BE2C (cell line): ENCODE measurements at regions not wholly inside any gene's neighbourhood (a gene's known extent, or its start where the extent isn't known, plus 50 kb on each side); places are given as distances from the start of the nearest gene placed in this dataset.

Source experiments
- DNase-seq: peaks from one replicate; pipeline ENCODE4 v3.0.0-alpha.2; 2020
- H3K27me3 ChIP-seq: fragments of 250-450 bp; sonication (Bioruptor Pico); 2 replicates; pipeline ENCODE4 v1.5.1; 2020; ENCODE audit warnings: mild to moderate bottlenecking
- H3K36me3 ChIP-seq: fragments of 250-450 bp; sonication (Bioruptor Pico); 2 replicates; pipeline ENCODE4 v1.5.1; 2020; ENCODE audit warnings: mild to moderate bottlenecking
- H3K4me1 ChIP-seq: fragments of 250-450 bp; sonication (Bioruptor Pico); 2 replicates; pipeline ENCODE4 v1.5.1; 2020
- H3K4me3 ChIP-seq: 2 replicates; pipeline ENCODE4 v1.5.1; 2011; ENCODE audit warnings: low read depth, low read length
- H3K9me3 ChIP-seq: fragments of 250-450 bp; sonication (Bioruptor Pico); 2 replicates; pipeline ENCODE4 v1.5.1; 2020
- CTCF ChIP-seq: IDR thresholded peaks from 2 replicates; pipeline ENCODE4 v1.5.1; 2012; ENCODE audit warnings: mild to moderate bottlenecking, low read depth, low read length

GRCh38 chr10:58106211-58107035 lies 161.3 kb downstream of the IPMK start:
- DNase-seq = no peak
- Histone ChIP-seq H3K27me3 (no peaks in the 10 kb centered on the region), H3K4me3 (no peak overlapping the region), H3K4me1 (no peaks in the 10 kb centered on the region), H3K36me3 (no peaks in the 10 kb centered on the region), H3K9me3 (no peaks in the 10 kb centered on the region)
- TF ChIP-seq CTCF = no peak

GRCh38 chr10:58104351-58104751 lies 163.3 kb downstream of the IPMK start:
- no peaks in the 10 kb centered on the region for H3K4me1 ChIP-seq
- no peak overlapping the region for H3K4me3 ChIP-seq
- H3K27me3 ChIP-seq = no peaks in the 10 kb centered on the region
- no peak for TF ChIP-seq CTCF
- no peaks in the 10 kb centered on the region for H3K9me3 ChIP-seq
- DNase-seq = no peak
- H3K36me3 ChIP-seq = no peaks in the 10 kb centered on the region

- TF ChIP-seq CTCF = no peak
- Histone ChIP-seq H3K36me3 (no peaks in the 10 kb centered on the region), H3K4me1 (no peaks in the 10 kb centered on the region), H3K9me3 (no peaks in the 10 kb centered on the region), H3K27me3 (no peaks in the 10 kb centered on the region), H3K4me3 (no peak overlapping the region)
- no peak for DNase-seq
These were observed 164.8 kb downstream of the IPMK start for GRCh38 chr10:58102897-58103296.

GRCh38 chr10:58101682-58102081 lies 166.0 kb downstream of the IPMK start:
- Histone ChIP-seq H3K27me3 (no peaks in the 10 kb centered on the region), H3K4me1 (no peaks in the 10 kb centered on the region), H3K36me3 (no peaks in the 10 kb centered on the region), H3K9me3 (no peaks in the 10 kb centered on the region), H3K4me3 (no peak overlapping the region)
- no peak for TF ChIP-seq CTCF
- no peak for DNase-seq

- Histone ChIP-seq H3K4me3 (no peak overlapping the region), H3K27me3 (no peaks in the 10 kb centered on the region), H3K36me3 (no peaks in the 10 kb centered on the region), H3K9me3 (no peaks in the 10 kb centered on the region), H3K4me1 (no peaks in the 10 kb centered on the region)
- no peak for TF ChIP-seq CTCF
- no peak for DNase-seq
These were observed 172.5 kb downstream of the IPMK start for GRCh38 chr10:58094985-58095718.

- no peak overlapping the region for H3K4me3 ChIP-seq
- H3K4me1 ChIP-seq = no peaks in the 10 kb centered on the region
- no peaks in the 10 kb centered on the region for H3K27me3 ChIP-seq
- no peaks in the 10 kb centered on the region for H3K36me3 ChIP-seq
- H3K9me3 ChIP-seq = no peaks in the 10 kb centered on the region
- no peak for DNase-seq
- no peak for TF ChIP-seq CTCF
These were observed 175.8 kb downstream of the IPMK start for GRCh38 chr10:58091886-58092285.
